ENCODE measurements at regions not wholly inside any gene's neighbourhood (a gene's known extent, or its start where the extent isn't known, plus 50 kb on each side); places are given as distances from the start of the nearest gene placed in this dataset.
A peak's percentile ranks its signal among the peaks of the same experiment; 100 is the strongest.
"Not testable (repeated sequence)": the region's sequence is repeated elsewhere in the genome, so short reads cannot be mapped to it uniquely, and the experiment has no call there.

GRCh38 chr2:175755656-175756386, 246.2 kb downstream of the LNPK start:
- DNase-seq (ENCODE audit: low spot score) = no peak

DNA sequence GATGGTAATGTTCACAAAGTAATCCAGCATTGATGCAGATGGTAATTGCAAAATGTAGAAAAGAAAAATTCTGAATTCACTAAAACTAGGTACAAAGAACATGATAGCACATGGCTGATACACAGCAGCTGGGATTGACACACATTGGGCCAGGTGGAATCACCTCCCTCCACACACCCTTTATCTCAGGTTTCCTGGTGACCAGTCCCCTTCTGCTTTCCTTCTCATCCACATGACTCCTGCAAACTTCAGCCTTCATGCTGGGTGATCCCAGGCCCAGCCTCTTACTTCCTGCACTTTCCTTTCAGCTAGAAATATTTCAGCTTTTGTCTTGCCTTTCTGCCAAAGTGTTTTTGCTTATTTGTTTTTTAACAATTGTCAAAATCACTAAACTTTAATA, 246.9 kb downstream of the LNPK start:
- no peak for DNase-seq (ENCODE audit: low spot score)

DNA sequence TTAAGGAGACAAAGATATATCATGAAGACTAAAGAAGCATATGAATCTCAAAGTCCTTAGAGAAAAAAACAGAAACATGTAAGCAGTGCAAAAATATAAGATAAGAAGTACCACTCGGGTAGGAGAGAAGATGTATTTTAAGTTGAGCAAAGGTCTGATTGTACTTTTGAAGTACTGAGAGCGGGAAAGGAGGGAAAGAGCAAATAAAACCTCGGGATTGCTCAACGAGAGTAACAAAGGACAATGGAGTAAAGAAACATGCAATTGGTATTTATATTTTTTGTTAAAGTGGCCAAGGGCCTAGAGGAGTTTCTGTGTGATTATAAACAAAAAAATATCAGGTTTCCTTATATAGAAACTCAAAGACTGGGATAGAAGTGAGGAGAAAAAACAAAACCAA, 251.9 kb downstream of the LNPK start:
- no peak for DNase-seq (ENCODE audit: low spot score)

GRCh38 chr2:175745911-175746310, 256.2 kb downstream of the LNPK start:
- DNase-seq (ENCODE audit: low spot score) = no peak

DNA sequence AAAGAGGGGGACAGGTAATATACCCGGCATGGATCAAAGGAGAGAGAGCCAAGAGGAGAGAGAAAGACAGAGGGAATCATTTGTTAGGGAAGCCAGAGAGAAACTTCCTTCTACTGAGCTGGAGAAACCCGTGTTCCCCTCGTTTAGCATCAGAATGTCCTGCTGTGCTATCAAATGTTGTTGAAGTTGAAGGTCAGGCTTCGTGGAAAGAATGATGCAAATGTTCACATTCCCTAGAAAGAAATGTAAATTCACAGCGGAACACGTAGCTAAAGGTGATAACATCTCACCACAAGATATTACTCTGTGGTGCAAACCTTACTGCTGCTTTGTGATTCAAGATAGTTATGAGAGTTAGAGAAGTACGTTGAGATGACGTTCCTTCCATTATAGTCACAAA, 258.1 kb downstream of the LNPK start:
- DNase-seq (ENCODE audit: low spot score) = no peak

- no peak for DNase-seq (ENCODE audit: low spot score)
These were observed 259.1 kb downstream of the LNPK start for GRCh38 chr2:175743011-175743410.

DNA sequence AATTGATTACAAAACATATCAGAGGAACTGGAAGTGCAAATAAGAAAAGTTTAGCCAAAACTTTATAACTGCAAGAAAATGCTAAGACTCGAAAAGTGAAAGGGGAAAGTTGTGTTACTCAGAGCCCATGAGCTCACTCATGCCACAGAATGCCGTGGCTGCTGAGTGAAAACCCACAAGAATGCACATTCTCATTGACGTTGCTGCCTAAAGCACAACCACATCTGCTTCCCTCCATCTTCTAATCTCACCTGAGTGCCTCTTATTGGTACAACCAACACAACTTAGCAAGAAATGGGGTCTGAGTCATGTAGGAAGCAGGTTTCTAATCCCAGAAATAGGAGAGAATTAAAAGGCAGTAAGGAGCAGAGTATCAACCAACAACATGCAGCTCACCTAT, 259.7 kb downstream of the LNPK start:
- DNase-seq (ENCODE audit: low spot score) = no peak

GRCh38 chr2:175741164-175741563, 260.9 kb downstream of the LNPK start:
- no peak for DNase-seq (ENCODE audit: low spot score)

GRCh38 chr2:175737722-175738361, 264.2 kb downstream of the LNPK start:
- no peak for DNase-seq (ENCODE audit: low spot score)

DNA sequence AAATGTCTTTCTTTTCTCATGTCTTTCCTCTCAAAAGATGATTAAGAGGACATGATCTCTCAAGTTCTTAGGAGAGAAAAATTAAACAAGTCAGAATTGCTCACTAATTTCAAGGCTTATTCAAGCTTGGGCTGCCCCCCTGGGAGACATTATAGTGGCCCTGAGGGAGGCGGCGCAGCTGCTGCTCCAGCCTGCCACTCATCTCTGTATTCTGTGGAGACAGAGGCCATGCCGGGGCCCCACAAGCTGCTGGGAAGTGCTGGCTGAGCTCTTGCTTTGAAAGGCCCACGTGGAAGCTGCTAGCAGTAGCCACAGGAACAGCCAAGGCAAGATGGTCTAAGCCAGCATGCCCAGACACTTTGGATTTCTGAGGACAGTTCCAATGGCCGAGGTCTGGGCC, 267.4 kb downstream of the LNPK start:
- DNase-seq (ENCODE audit: low spot score) = no peak

DNA sequence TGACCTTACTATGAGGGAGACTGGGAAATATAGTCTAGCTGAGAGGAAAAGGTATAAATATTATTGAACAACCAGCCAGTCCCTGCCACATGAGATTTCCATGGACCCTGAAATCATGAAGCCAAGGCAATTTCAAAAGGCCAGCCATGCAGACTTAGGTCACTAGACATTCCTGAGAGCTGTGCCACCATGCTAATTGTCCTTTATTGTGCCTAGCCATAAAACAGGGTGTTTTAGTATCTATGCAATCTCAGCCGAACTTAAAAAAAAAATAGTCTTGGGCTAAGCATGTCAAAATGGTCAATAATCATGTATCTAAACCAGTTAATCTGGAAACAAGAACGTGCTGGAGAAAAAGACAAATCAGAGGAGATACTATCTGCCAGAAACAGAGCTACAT, 269.5 kb downstream of the LNPK start:
- no peak for DNase-seq (ENCODE audit: low spot score)

DNA sequence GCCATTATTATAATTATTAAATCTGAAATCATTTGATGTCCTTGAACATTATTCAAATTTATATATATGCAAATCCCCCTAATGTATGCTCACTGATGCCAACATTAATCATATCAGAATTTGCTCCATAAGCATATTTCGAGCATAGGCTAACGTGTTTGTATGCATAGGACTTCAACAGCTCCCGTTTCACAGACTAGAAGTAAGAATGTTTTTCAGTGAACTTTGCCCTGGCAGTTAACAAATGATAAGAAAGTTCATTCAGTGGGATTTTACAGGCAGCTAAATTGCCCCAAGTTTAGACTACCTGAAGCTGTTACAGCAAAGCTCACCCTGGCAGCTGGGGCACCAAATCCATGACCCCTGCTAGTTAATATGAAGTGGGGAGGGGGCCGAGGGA, 272.0 kb downstream of the LNPK start:
- DNase-seq (ENCODE audit: low spot score) = no peak

- DNase-seq (ENCODE audit: low spot score) = no peak
These were observed 272.9 kb downstream of the LNPK start for GRCh38 chr2:175729049-175729706.

DNA sequence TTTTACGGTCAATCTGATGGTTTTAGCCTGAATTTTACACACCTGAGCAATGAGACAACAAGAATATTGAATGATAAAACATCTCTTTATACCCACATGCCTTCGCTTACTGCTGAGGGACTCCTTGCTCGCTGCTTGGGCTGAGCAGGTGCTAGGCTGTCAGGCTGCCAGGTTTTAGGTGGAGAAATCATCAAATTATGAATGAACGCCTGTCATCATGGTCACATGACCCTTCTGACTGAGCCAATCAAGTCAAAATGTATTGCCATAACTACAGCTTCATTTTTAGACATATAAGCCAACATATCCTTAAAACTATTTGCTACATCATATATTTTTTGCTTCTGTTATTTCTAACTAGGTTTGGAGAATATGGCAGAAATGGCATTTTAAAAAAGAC, 274.0 kb downstream of the LNPK start:
- DNase-seq (ENCODE audit: low spot score) = no peak

DNA sequence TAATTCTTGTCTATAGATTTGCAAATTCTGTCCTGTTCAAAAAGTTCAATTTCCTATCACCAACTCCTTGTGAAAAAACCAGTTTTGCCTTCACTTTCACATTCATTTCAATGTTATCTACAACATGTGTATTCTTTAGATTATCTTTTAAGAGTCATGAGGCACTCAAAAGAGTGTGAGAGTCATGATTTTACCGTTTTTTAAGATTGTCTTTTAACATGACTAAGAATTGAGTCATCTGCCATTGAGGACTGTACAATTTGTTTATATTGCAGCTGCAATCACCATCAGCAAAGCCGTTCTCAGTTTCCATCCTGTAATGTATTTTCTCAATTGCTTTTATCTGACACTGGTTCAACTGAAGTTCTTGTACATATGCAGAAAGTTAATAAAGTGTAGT, 275.8 kb downstream of the LNPK start:
- DNase-seq (ENCODE audit: low spot score) = no peak

DNA sequence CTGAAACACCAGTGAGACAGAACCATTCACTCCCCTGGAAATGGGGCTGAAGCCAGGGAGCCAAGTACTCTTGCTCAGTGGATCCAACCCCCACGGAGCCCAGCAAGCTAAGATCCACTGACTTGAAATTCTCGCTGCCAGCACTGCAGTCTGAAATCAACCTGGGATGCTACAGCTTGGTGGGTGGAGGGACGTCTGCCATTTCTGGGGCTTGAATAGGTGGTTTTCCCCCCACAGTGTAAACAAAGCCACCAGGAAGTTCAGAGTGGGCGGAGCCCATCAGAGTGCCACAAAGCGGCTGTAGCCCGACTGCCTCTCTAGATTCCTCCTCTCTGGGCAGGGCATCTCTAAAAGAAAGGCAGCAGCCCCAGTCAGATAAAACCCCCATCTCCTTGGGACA, 292.8 kb downstream of the LNPK start:
- no peak for DNase-seq (ENCODE audit: low spot score)

GRCh38 chr2:175707322-175707721, 294.7 kb downstream of the LNPK start:
- no peak for DNase-seq (ENCODE audit: low spot score)

DNA sequence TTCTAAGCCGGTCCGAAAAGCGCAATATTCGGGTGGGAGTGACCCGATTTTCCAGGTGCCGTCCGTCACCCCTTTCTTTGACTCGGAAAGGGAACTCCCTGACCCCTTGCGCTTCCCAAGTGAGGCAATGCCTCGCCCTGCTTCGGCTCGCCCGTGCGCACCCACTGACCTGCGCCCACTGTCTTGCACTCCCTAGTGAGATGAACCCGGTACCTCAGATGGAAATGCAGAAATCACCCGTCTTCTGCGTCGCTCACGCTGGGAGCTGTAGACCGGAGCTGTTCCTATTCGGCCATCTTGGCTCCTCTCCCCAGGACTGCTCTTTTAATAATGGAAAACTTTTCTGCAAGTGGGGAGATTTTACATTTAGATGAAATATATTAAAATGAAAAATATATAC, 297.5 kb downstream of the LNPK start:
- not testable (repeated sequence) for DNase-seq (ENCODE audit: low spot score)

DNA sequence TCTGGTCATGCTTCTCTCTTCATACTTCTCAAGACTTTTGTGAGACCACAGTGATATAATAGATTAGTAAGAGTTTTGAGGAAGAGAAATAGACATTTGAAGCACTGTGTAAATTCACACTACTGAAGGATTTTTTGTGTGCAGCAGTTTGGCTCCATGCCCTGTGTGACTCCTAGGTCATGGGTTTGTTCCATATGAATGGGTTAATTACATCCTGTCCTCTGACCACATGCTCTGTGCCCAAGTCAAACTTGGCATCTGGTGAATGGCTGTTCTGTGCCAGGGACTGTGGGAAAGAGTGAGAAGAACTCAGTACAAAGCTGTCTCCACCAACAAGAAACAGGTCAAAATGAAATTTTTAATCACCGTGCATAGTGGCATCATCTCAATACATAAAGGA, 304.0 kb downstream of the LNPK start:
- no peak for DNase-seq (ENCODE audit: low spot score)

- DNase-seq (ENCODE audit: low spot score) = peak; percentile 7
These were observed 311.8 kb downstream of the LNPK start for GRCh38 chr2:175690113-175690837.

DNA sequence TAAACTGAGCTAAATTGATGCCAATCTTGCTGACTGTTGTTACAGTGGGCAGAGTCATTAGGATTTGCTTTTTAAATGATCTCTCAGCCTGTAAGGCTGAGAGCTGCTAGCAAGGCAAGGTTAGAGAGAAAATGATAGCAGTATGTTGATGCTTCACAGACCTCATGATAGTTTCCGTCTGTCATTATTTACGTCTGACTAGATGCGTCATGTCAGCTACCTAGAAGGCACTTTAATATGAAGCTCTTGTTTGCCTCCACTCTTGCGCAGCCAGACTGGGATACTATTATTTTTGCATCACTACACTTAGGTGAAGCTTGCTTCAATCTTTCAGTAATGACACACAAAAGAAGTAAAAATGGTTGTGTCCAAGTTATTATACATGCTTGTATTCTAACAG, 313.8 kb downstream of the LNPK start:
- no peak for DNase-seq (ENCODE audit: low spot score)

- no peak for DNase-seq (ENCODE audit: low spot score)
These were observed 314.6 kb downstream of the LNPK start for GRCh38 chr2:175687465-175687864.

- DNase-seq (ENCODE audit: low spot score) = no peak
These were observed 316.1 kb downstream of the LNPK start for GRCh38 chr2:175686002-175686401.

All from germinal center (tissue), 1 donor.